C4-2B (cell line): ENCODE measurements at regions not wholly inside any gene's neighbourhood (a gene's known extent, or its start where the extent isn't known, plus 50 kb on each side); places are given as distances from the start of the nearest gene placed in this dataset.

Experiments used
- H3K27ac ChIP-seq: fragments of 450-650 bp; 2 replicates; pipeline ENCODE4 v1.5.1; 2017
- ZFX ChIP-seq: fragments of 450-650 bp; IDR thresholded peaks from 2 replicates; pipeline ENCODE4 v1.6.1; 2017
- TF ChIP-seq, protein P1 (sequence below): fragments of 450-650 bp; conservative IDR thresholded peaks from 2 replicates; pipeline ENCODE4 v1.5.1; 2017; ENCODE audit warnings: mild to moderate bottlenecking

GRCh38 chr2:62284471-62284870 is 88.6 kb downstream of the B3GNT2 start:
- H3K27ac ChIP-seq, result no peak overlapping the region
- TF ChIP-seq, protein P1, sequence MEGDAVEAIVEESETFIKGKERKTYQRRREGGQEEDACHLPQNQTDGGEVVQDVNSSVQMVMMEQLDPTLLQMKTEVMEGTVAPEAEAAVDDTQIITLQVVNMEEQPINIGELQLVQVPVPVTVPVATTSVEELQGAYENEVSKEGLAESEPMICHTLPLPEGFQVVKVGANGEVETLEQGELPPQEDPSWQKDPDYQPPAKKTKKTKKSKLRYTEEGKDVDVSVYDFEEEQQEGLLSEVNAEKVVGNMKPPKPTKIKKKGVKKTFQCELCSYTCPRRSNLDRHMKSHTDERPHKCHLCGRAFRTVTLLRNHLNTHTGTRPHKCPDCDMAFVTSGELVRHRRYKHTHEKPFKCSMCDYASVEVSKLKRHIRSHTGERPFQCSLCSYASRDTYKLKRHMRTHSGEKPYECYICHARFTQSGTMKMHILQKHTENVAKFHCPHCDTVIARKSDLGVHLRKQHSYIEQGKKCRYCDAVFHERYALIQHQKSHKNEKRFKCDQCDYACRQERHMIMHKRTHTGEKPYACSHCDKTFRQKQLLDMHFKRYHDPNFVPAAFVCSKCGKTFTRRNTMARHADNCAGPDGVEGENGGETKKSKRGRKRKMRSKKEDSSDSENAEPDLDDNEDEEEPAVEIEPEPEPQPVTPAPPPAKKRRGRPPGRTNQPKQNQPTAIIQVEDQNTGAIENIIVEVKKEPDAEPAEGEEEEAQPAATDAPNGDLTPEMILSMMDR, result no peak
- no peak for TF ChIP-seq ZFX

GRCh38 chr2:62283147-62283546 is 87.2 kb downstream of the B3GNT2 start:
- TF ChIP-seq, protein P1, result no peak
- no peak for TF ChIP-seq ZFX
- no peak overlapping the region for H3K27ac ChIP-seq

GRCh38 chr2:62281663-62282062 is 85.7 kb downstream of the B3GNT2 start:
- H3K27ac ChIP-seq, result no peak overlapping the region
- no peak for TF ChIP-seq ZFX
- TF ChIP-seq, protein P1, result no peak

DNA sequence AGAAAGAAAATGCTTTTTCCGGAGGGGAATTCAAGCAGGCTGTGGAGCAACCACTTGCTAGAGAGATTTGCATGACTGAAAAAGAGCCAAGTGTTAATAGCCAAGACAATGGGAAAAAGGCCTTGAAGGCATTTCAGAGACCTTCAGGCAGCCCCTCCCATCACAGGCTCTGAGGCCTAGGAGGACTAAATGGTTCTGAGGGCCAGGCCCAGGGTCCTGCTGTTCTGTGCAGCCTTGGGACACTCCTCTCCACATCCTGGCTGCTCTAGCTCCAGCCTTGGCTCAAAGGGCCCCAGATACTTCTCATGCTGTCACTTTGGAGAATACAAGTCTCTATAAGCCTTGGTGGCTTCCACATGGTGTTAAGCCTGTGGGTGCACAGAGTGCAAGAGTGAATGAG is 81.8 kb downstream of the B3GNT2 start:
- H3K27ac ChIP-seq, result no peak overlapping the region
- TF ChIP-seq, protein P1, result no peak
- TF ChIP-seq ZFX, result no peak
